OCI-LY7 (cell line): ENCODE measurements at regions not wholly inside any gene's neighbourhood (a gene's known extent, or its start where the extent isn't known, plus 50 kb on each side); places are given as distances from the start of the nearest gene placed in this dataset.

ENCODE experiments used
- BruUV-seq: library from RNA; stranded (reverse); fragments of 400-500 nt; replicated peaks from 2 replicates; lab custom pipeline; 2021; lab: Mats Ljungman, UMichigan
- CTCF ChIA-PET: fragments of 300-600 bp; sonication (Branson Sonifier 250); formaldehyde crosslinking; loops from one replicate; lab custom pipeline; 2022; ENCODE audit warnings: antibody characterized with exemption; ENCODE audit not compliant: unreplicated experiment; lab: Charles Lee
- POLR2A ChIA-PET: fragments of 300-600 bp; sonication (Branson Sonifier 250); formaldehyde crosslinking; loops from one replicate; lab custom pipeline; 2022; ENCODE audit warnings: antibody characterized with exemption; lab: Charles Lee
- DNase-seq: peaks from one replicate; pipeline ENCODE4 v3.0.0-alpha.2; 2015; ENCODE audit warnings: low spot score
- H2AFZ ChIP-seq: fragments of 200-600 bp; sonication (generic), shearing (Covaris generic); 2 replicates; pipeline ENCODE4 v1.6.1; 2014; ENCODE audit warnings: mild to moderate bottlenecking, antibody characterized with exemption, low read length, moderate library complexity
- H3K27ac ChIP-seq: fragments of 200-600 bp; sonication (generic); 2 replicates; pipeline ENCODE4 v1.5.1; 2014; ENCODE audit warnings: mixed run types, low read depth, mild to moderate bottlenecking, moderate library complexity, low read length, inconsistent platforms; ENCODE audit not compliant: poor library complexity, severe bottlenecking
- H3K36me3 ChIP-seq: fragments of 200-600 bp; sonication (generic); 2 replicates; pipeline ENCODE4 v1.6.1; 2014; ENCODE audit warnings: mild to moderate bottlenecking, antibody characterized with exemption, low read length, moderate library complexity, mixed read lengths; ENCODE audit not compliant: insufficient read depth
- H3K4me1 ChIP-seq: fragments of 200-600 bp; sonication (generic); 2 replicates; pipeline ENCODE4 v1.5.1; 2014; ENCODE audit warnings: mild to moderate bottlenecking, low read length; ENCODE audit not compliant: insufficient read depth, poor library complexity, severe bottlenecking
- H3K4me2 ChIP-seq: fragments of 200-600 bp; sonication (generic); 2 replicates; pipeline ENCODE4 v1.6.1; 2014; ENCODE audit warnings: mild to moderate bottlenecking, low read length
- H3K4me3 ChIP-seq: fragments of 200-600 bp; sonication (generic); 2 replicates; pipeline ENCODE4 v1.5.1; 2014; ENCODE audit warnings: mild to moderate bottlenecking, low read depth, low read length; ENCODE audit not compliant: poor library complexity, severe bottlenecking
- H3K79me2 ChIP-seq: fragments of 200-600 bp; sonication (generic); 2 replicates; pipeline ENCODE4 v1.6.1; 2016; ENCODE audit warnings: low read depth, mild to moderate bottlenecking, low read length, moderate library complexity, mixed read lengths; ENCODE audit not compliant: insufficient read depth
- H3K9me2 ChIP-seq: fragments of 200-600 bp; sonication (generic); 2 replicates; pipeline ENCODE4 v1.6.1; 2016; ENCODE audit warnings: mild to moderate bottlenecking, low read length, mixed read lengths; ENCODE audit not compliant: insufficient read depth
- H3K9me3 ChIP-seq: fragments of 200-600 bp; sonication (generic); 2 replicates; pipeline ENCODE4 v1.6.1; 2014; ENCODE audit warnings: mild to moderate bottlenecking, mixed run types, low read length, mixed read lengths
- H4K20me1 ChIP-seq: fragments of 200-600 bp; sonication (generic); 2 replicates; pipeline ENCODE4 v1.6.1; 2014; ENCODE audit warnings: mild to moderate bottlenecking, antibody characterized with exemption, low read length, moderate library complexity, mixed read lengths; ENCODE audit not compliant: insufficient read depth
- CTCF ChIP-seq: fragments of 200-600 bp; sonication (generic); conservative IDR thresholded peaks from 2 replicates; pipeline ENCODE4 v1.5.1; 2014; ENCODE audit warnings: mild to moderate bottlenecking, antibody characterized with exemption, low read length, moderate library complexity, mixed read lengths
- EZH2phosphoT487 ChIP-seq: fragments of 200-600 bp; sonication (generic); IDR thresholded peaks from 2 replicates; pipeline ENCODE4 v1.6.1; 2018; ENCODE audit warnings: low read depth, borderline replicate concordance, mild to moderate bottlenecking, mixed run types, antibody characterized with exemption, low read length, moderate library complexity, mixed read lengths
- intact Hi-C: fragments of 100-400 bp; cut with micrococcal nuclease; formaldehyde crosslinking; loops from one replicate; pipeline ENCODE4 v1.10.0; 2022; ENCODE audit not compliant: unreplicated experiment

DNA sequence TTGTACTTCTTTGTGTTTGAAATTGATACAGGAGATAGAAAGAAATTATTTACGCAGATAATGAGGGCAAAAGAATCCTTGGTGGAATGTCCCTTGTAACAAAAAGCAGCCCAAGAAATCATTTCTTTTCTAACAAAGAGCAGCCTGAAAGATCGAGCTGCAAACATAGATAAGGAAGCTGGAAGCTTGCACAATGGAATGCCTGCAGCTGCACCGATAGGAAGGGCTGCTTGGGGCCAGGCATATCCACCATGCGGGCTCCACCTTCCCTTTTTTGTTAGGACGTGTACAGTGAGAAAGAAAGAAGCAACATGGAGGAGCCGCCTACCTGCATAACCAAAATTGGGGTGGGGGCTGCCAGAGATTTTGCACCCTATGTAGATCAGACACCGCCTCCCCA is 568.7 kb downstream of the METTL4 start:
- ChIA-PET CTCF (no interaction called here), POLR2A (no interaction called here)
- Histone ChIP-seq H3K4me3 (no peak overlapping the region), H2AFZ (no peak overlapping the region), H3K36me3 (no peaks in the 10 kb centered on the region), H3K4me2 (no peak overlapping the region), H3K79me2 (no peaks in the 10 kb centered on the region), H3K9me2 (no peaks in the 10 kb centered on the region), H4K20me1 (no peaks in the 10 kb centered on the region), H3K27ac (no peak overlapping the region), H3K4me1 (no peaks in the 10 kb centered on the region), H3K9me3 (no peaks in the 10 kb centered on the region)
- no TSS peak for BruUV-seq
- TF ChIP-seq EZH2phosphoT487 (no peak), CTCF (no peak)
- intact Hi-C loops: no loop called here
- DNase-seq: no peak

- Histone ChIP-seq H2AFZ (no peak overlapping the region), H3K9me2 (no peaks in the 10 kb centered on the region), H3K4me2 (no peak overlapping the region), H3K27ac (no peak overlapping the region), H3K36me3 (no peaks in the 10 kb centered on the region), H3K79me2 (no peaks in the 10 kb centered on the region), H3K9me3 (no peaks in the 10 kb centered on the region), H4K20me1 (no peaks in the 10 kb centered on the region), H3K4me1 (no peaks in the 10 kb centered on the region), H3K4me3 (no peak overlapping the region)
- ChIA-PET CTCF (no interaction called here), POLR2A (no interaction called here)
- intact Hi-C loops: no loop called here
- no TSS peak for BruUV-seq
- no peak for TF ChIP-seq EZH2phosphoT487
- no peak for TF ChIP-seq CTCF
- no peak for DNase-seq
Observed at GRCh38 chr18:2009942-2010697, 561.2 kb downstream of the METTL4 start.

DNA sequence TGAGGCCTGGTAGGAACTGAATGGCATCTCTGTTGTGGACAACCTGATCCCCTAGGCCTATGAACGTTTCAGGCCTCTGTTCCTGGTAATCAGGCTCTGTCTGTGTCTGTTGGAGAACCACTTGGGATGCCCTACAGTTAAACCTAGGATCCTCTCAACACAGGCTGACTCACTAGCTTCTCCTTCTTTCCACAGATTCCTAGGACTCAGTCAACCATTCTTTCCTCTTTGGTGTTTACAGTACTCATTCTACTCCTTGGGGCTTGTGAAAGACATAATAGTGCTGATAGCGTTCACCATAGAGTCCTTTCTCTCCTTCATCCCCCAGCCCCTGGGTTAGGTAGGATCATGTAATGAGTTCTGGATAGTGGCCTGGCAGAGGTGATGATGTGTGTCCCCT is 544.3 kb downstream of the METTL4 start:
- no peaks in the 10 kb centered on the region for H3K9me3 ChIP-seq
- TF ChIP-seq CTCF (no peak), EZH2phosphoT487 (no peak)
- intact Hi-C loops: no loop called here
- no peak overlapping the region for H3K4me3 ChIP-seq
- no peaks in the 10 kb centered on the region for H4K20me1 ChIP-seq
- H3K4me1 ChIP-seq: no peaks in the 10 kb centered on the region
- no peaks in the 10 kb centered on the region for H3K36me3 ChIP-seq
- no peaks in the 10 kb centered on the region for H3K9me2 ChIP-seq
- H3K27ac ChIP-seq: no peak overlapping the region
- DNase-seq: no peak
- CTCF ChIA-PET: no interaction called here
- H2AFZ ChIP-seq: no peak overlapping the region
- POLR2A ChIA-PET: interaction anchor here (0.6 kb wide), 1 partner anchor 114 kb away, joined by 3 read pairs; no protein-coding TSS in a partner anchor
- no TSS peak for BruUV-seq
- H3K4me2 ChIP-seq: no peak overlapping the region
- H3K79me2 ChIP-seq: no peaks in the 10 kb centered on the region
